H1 (cell line): ENCODE measurements at regions not wholly inside any gene's neighbourhood (a gene's known extent, or its start where the extent isn't known, plus 50 kb on each side); places are given as distances from the start of the nearest gene placed in this dataset.

ENCODE experiments used
- CTCF ChIA-PET: fragments of 300-600 bp; sonication (Branson Sonifier 250); formaldehyde crosslinking; loops from one replicate; lab custom pipeline; 2021; ENCODE audit not compliant: partially characterized antibody; lab: Charles Lee
- POLR2A ChIA-PET: fragments of 300-600 bp; sonication (Branson Sonifier 250); formaldehyde crosslinking; loops from one replicate; lab custom pipeline; 2021; ENCODE audit warnings: inconsistent platforms; ENCODE audit not compliant: partially characterized antibody; lab: Charles Lee
- DNase-seq, 2 experiments: peaks; one replicate each; pipeline versions ENCODE4 v3.0.0 to v3.0.0-alpha.2; 2010 to 2022; ENCODE audit warnings: low spot score in 2 of 2, low read depth in 1 of 2, mixed read lengths in 1 of 2
- FAIRE-seq: peaks from 2 replicates; lab custom pipeline; 2011; peaks lifted over from hg19 to GRCh38; lab: Jason Lieb, UNC
- H2AFZ ChIP-seq: 2 replicates; pipeline ENCODE4 v1.8.1; 2012; ENCODE audit warnings: low read length, inconsistent platforms
- H2AK5ac ChIP-seq: 2 replicates; pipeline ENCODE4 v1.6.1; 2013; ENCODE audit warnings: low read depth, low read length
- H2BK120ac ChIP-seq: replicated peaks from 2 replicates; pipeline ENCODE3; 2013; ENCODE audit warnings: low read depth, low read length, inconsistent platforms
- H2BK12ac ChIP-seq: 2 replicates; pipeline ENCODE4 v1.6.1; 2013; ENCODE audit warnings: low read depth, low read length
- H2BK15ac ChIP-seq: 2 replicates; pipeline ENCODE4 v1.6.1; 2013; ENCODE audit warnings: low read length
- H2BK20ac ChIP-seq: 2 replicates; pipeline ENCODE4 v1.6.1; 2013; ENCODE audit warnings: low read length
- H2BK5ac ChIP-seq: 2 replicates; pipeline ENCODE4 v1.6.1; 2013; ENCODE audit warnings: low read depth, low read length
- H3K14ac ChIP-seq: 2 replicates; pipeline ENCODE4 v1.6.1; 2013; ENCODE audit warnings: inconsistent platforms; ENCODE audit not compliant: insufficient read length
- H3K18ac ChIP-seq: 2 replicates; pipeline ENCODE4 v1.6.1; 2013; ENCODE audit warnings: low read length; ENCODE audit errors: extremely low read depth
- H3K23ac ChIP-seq: 2 replicates; pipeline ENCODE4 v1.6.1; 2013; ENCODE audit warnings: inconsistent platforms; ENCODE audit not compliant: insufficient read length
- H3K23me2 ChIP-seq: 2 replicates; pipeline ENCODE4 v1.6.1; 2013; ENCODE audit warnings: low read depth, low read length
- H3K27ac ChIP-seq: 2 replicates; pipeline ENCODE4 v1.6.1; 2011; ENCODE audit warnings: low read depth, low read length, inconsistent platforms
- H3K27me3 ChIP-seq, 4 experiments: replicated peaks in 1 of 4; 1 replicate in 1 of 4; 2 replicates in 3 of 4; pipeline versions ENCODE4 v1.6.1 to v1.8.1; 2011 to 2013; ENCODE audit warnings: low read length in 3 of 4, mild to moderate bottlenecking in 3 of 4, inconsistent platforms in 2 of 4, mixed read lengths in 2 of 4, moderate library complexity in 1 of 4; ENCODE audit not compliant: control insufficient read depth in 3 of 4, insufficient read depth in 3 of 4; ENCODE audit errors: extremely low read depth in 1 of 4
- H3K36me3 ChIP-seq, 4 experiments: 2 replicates each; pipeline versions ENCODE4 v1.6.1 to v1.8.1; 2011 to 2013; ENCODE audit warnings: mild to moderate bottlenecking in 4 of 4, low read length in 3 of 4, moderate library complexity in 2 of 4, control low read depth in 1 of 4, inconsistent platforms in 1 of 4; ENCODE audit not compliant: insufficient read depth in 4 of 4, control insufficient read depth in 2 of 4
- H3K4ac ChIP-seq: replicated peaks from 2 replicates; pipeline ENCODE3; 2013; ENCODE audit warnings: low read length, low read depth, mixed read lengths, inconsistent platforms; ENCODE audit not compliant: insufficient read length
- H3K4me1 ChIP-seq, 4 experiments: replicated peaks in 1 of 4; 1 replicate in 1 of 4; 2 replicates in 3 of 4; pipeline versions ENCODE4 v1.6.1 to v1.8.1; 2011 to 2013; ENCODE audit warnings: low read length in 3 of 4, inconsistent platforms in 2 of 4, mixed read lengths in 1 of 4; ENCODE audit not compliant: insufficient read depth in 4 of 4, control insufficient read depth in 3 of 4
- H3K4me2 ChIP-seq, 2 experiments: 2 replicates each; pipeline versions ENCODE4 v1.6.1 to v1.8.1; 2011 to 2013; ENCODE audit warnings: low read depth in 2 of 2, low read length in 2 of 2, control low read depth in 1 of 2, inconsistent platforms in 1 of 2, mild to moderate bottlenecking in 1 of 2; ENCODE audit not compliant: insufficient read depth in 1 of 2
- H3K4me3 ChIP-seq, 4 experiments: fragments of 200-600, 300-600 bp in 1 of 4; sonication (generic), shearing (Covaris generic), sonication (Bioruptor Twin) in 1 of 4; 2 replicates each; pipeline versions ENCODE4 v1.5.1 to v1.8.1; 2011 to 2016; ENCODE audit warnings: low read length in 4 of 4, low read depth in 3 of 4, control low read depth in 2 of 4, inconsistent platforms in 2 of 4, mild to moderate bottlenecking in 2 of 4, mixed read lengths in 1 of 4, moderate library complexity in 1 of 4; ENCODE audit not compliant: insufficient read depth in 2 of 4; ENCODE audit errors: extremely low read depth in 1 of 4
- H3K56ac ChIP-seq: replicated peaks from 2 replicates; pipeline ENCODE3; 2013; ENCODE audit warnings: low read depth, mild to moderate bottlenecking, mixed read lengths, low read length, inconsistent platforms; ENCODE audit not compliant: insufficient read length
- H3K79me1 ChIP-seq: 2 replicates; pipeline ENCODE4 v1.6.1; 2013; ENCODE audit warnings: low read depth, low read length, control low read depth
- H3K79me2 ChIP-seq, 2 experiments: 2 replicates each; pipeline versions ENCODE4 v1.6.1 to v1.8.1; 2012 to 2013; ENCODE audit warnings: low read length in 2 of 2, mild to moderate bottlenecking in 2 of 2, inconsistent platforms in 1 of 2; ENCODE audit not compliant: insufficient read depth in 2 of 2, control insufficient read depth in 1 of 2
- H3K9ac ChIP-seq, 4 experiments: replicated peaks in 1 of 4; 1 replicate in 1 of 4; 2 replicates in 3 of 4; pipeline versions ENCODE4 v1.6.1 to v1.8.1; 2011 to 2013; ENCODE audit warnings: low read depth in 3 of 4, low read length in 3 of 4, control low read depth in 2 of 4, mild to moderate bottlenecking in 2 of 4, moderate library complexity in 2 of 4, inconsistent platforms in 1 of 4; ENCODE audit errors: extremely low read depth in 1 of 4
- H3K9me3 ChIP-seq, 2 experiments: 2 replicates each; pipeline versions ENCODE4 v1.6.1 to v1.8.1; 2012 to 2013; ENCODE audit warnings: mild to moderate bottlenecking in 2 of 2, moderate library complexity in 2 of 2, control low read depth in 1 of 2, inconsistent platforms in 1 of 2, low read depth in 1 of 2, low read length in 1 of 2, mixed read lengths in 1 of 2; ENCODE audit not compliant: insufficient read depth in 2 of 2
- H4K20me1 ChIP-seq, 2 experiments: replicated peaks in 1 of 2; 2 replicates each; pipeline versions ENCODE3 to v1.8.1; 2011 to 2013; ENCODE audit warnings: inconsistent platforms in 2 of 2, low read length in 2 of 2, mild to moderate bottlenecking in 1 of 2; ENCODE audit not compliant: insufficient read depth in 2 of 2, control insufficient read depth in 1 of 2
- H4K5ac ChIP-seq: 2 replicates; pipeline ENCODE4 v1.6.1; 2013; ENCODE audit warnings: low read length, low read depth, mixed read lengths, inconsistent platforms; ENCODE audit not compliant: insufficient read length
- H4K8ac ChIP-seq: 2 replicates; pipeline ENCODE4 v1.8.0; 2013; ENCODE audit warnings: mild to moderate bottlenecking, moderate library complexity, low read length, inconsistent platforms; ENCODE audit not compliant: insufficient read depth; ENCODE audit errors: extremely low read depth
- H4K91ac ChIP-seq: replicated peaks from 2 replicates; pipeline ENCODE3; 2013; ENCODE audit warnings: low read length, mixed read lengths, inconsistent platforms; ENCODE audit not compliant: insufficient read length
- CBX8 ChIP-seq: fragments of 300-800, 300-1000 bp; sonication (generic); IDR thresholded peaks from 2 replicates; pipeline ENCODE4 v1.7.1; 2016; ENCODE audit warnings: low read depth, low read length, borderline replicate concordance
- EGR1 ChIP-seq: IDR thresholded peaks from 2 replicates; pipeline ENCODE4 v1.6.1; 2011; ENCODE audit warnings: low read depth, low read length, borderline replicate concordance
- TBP ChIP-seq: IDR thresholded peaks from 2 replicates; pipeline ENCODE4 v1.6.1; 2011; ENCODE audit warnings: low read depth, low read length, improper control_type of control experiment
- WGBS, 2 experiments: shearing (Covaris generic) in 1 of 2; methylation state at CpG; one replicate each; pipeline versions ENCODE4 v1.1.6 to v1.1.7; 2013 to 2015; ENCODE audit warnings: low lambda C conversion rate in 2 of 2, mixed read lengths in 2 of 2, inconsistent platforms in 1 of 2, low coverage in 1 of 2, missing lambda C conversion rate in 1 of 2; ENCODE audit not compliant: insufficient replicate concordance in 2 of 2, insufficient coverage in 1 of 2, insufficient read length in 1 of 2; ENCODE audit errors: extremely low coverage in 1 of 2, missing lambda C conversion rate in 1 of 2; 5-methylcytosine and 5-hydroxymethylcytosine counted together
- TF ChIP-seq, protein P1 (sequence below): IDR thresholded peaks from 2 replicates; pipeline ENCODE4 v1.6.1; 2012; ENCODE audit warnings: inconsistent platforms

GRCh38 chr1:103336408-103336807, 189.1 kb upstream of the RNPC3 start:
- H4K91ac ChIP-seq: no peak overlapping the region
- ChIA-PET POLR2A (no interaction called here), CTCF (no interaction called here)
- no peaks in the 10 kb centered on the region for H3K79me2 ChIP-seq
- H4K20me1 ChIP-seq: no peaks in the 10 kb centered on the region
- no peak overlapping the region for H3K9ac ChIP-seq
- H2BK12ac ChIP-seq: no peak overlapping the region
- H3K23me2 ChIP-seq: no peaks in the 10 kb centered on the region
- no peak overlapping the region for H3K56ac ChIP-seq
- no peak overlapping the region for H4K5ac ChIP-seq
- FAIRE-seq (no peak), DNase-seq (no peak)
- H2AFZ ChIP-seq: no peak overlapping the region
- no peak overlapping the region for H3K4me2 ChIP-seq
- H2BK120ac ChIP-seq: no peak overlapping the region
- H4K8ac ChIP-seq: no peak overlapping the region
- no peaks in the 10 kb centered on the region for H3K27me3 ChIP-seq
- no peak overlapping the region for H3K4me3 ChIP-seq
- H3K36me3 ChIP-seq: no peaks in the 10 kb centered on the region
- H3K4ac ChIP-seq: no peak overlapping the region
- H2BK15ac ChIP-seq: no peak overlapping the region
- no peaks in the 10 kb centered on the region for H3K79me1 ChIP-seq
- no peak overlapping the region for H3K23ac ChIP-seq
- no peak overlapping the region for H2BK20ac ChIP-seq
- no peak overlapping the region for H2AK5ac ChIP-seq
- no peaks in the 10 kb centered on the region for H3K9me3 ChIP-seq
- no peak overlapping the region for H2BK5ac ChIP-seq
- WGBS, 2 experiments: 88% methylated on average over 1 of the region's 1 CpG; no CpG with 5 or more reads in 1 of the 2 experiments
- no peaks in the 10 kb centered on the region for H3K4me1 ChIP-seq
- H3K27ac ChIP-seq: no peak overlapping the region
- no peak overlapping the region for H3K18ac ChIP-seq
- no peak overlapping the region for H3K14ac ChIP-seq
- TF ChIP-seq TBP (no peak), EGR1 (no peak), CBX8 (no peak)
- TF ChIP-seq, protein P1, sequence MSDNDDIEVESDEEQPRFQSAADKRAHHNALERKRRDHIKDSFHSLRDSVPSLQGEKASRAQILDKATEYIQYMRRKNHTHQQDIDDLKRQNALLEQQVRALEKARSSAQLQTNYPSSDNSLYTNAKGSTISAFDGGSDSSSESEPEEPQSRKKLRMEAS: no peak
